PC-9 (cell line): ENCODE measurements at regions not wholly inside any gene's neighbourhood (a gene's known extent, or its start where the extent isn't known, plus 50 kb on each side); places are given as distances from the start of the nearest gene placed in this dataset.

Experiments
- EZH2 ChIP-seq: fragments of 200-600 bp; sonication (generic); IDR thresholded peaks from 2 replicates; pipeline ENCODE4 v1.8.0; 2017; ENCODE audit warnings: antibody characterized with exemption, low read depth
- TF ChIP-seq, protein P1 (sequence below): fragments of 200-600 bp; sonication (generic); conservative IDR thresholded peaks from 2 replicates; pipeline ENCODE4 v1.6.1; 2017; ENCODE audit warnings: mixed run types, antibody characterized with exemption, mild to moderate bottlenecking, moderate library complexity

DNA sequence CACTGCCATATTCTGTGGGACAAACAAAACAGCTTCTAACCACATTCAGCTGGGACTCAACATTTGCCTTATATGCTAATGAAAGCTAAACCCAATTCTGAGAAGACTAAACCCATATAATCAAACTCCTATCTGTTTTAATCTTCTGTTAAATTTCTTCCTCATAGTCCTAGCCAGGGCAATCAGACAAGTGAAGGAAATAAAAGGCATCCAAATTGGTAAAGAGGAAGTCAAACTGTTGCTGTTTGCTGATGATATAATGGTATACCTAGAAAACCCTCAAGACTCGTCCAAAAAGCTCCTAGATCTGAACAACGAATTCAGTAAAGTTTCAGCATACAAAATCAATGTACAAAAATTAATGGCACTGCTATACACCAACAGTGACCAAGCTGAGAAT is 157.1 kb downstream of the PHLDA1 start:
- TF ChIP-seq, protein P1, sequence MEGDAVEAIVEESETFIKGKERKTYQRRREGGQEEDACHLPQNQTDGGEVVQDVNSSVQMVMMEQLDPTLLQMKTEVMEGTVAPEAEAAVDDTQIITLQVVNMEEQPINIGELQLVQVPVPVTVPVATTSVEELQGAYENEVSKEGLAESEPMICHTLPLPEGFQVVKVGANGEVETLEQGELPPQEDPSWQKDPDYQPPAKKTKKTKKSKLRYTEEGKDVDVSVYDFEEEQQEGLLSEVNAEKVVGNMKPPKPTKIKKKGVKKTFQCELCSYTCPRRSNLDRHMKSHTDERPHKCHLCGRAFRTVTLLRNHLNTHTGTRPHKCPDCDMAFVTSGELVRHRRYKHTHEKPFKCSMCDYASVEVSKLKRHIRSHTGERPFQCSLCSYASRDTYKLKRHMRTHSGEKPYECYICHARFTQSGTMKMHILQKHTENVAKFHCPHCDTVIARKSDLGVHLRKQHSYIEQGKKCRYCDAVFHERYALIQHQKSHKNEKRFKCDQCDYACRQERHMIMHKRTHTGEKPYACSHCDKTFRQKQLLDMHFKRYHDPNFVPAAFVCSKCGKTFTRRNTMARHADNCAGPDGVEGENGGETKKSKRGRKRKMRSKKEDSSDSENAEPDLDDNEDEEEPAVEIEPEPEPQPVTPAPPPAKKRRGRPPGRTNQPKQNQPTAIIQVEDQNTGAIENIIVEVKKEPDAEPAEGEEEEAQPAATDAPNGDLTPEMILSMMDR = no peak
- no peak for TF ChIP-seq EZH2
